Caco-2 (cell line): ENCODE measurements at regions not wholly inside any gene's neighbourhood (a gene's known extent, or its start where the extent isn't known, plus 50 kb on each side); places are given as distances from the start of the nearest gene placed in this dataset.

Source experiments
- BruUV-seq: library from RNA; stranded (reverse); fragments of 400-500 nt; replicated peaks from 2 replicates; lab custom pipeline; 2021; lab: Mats Ljungman, UMichigan
- CTCF ChIA-PET: fragments of 300-600 bp; sonication (Branson Sonifier 250); formaldehyde crosslinking; loops from one replicate; lab custom pipeline; 2022; ENCODE audit warnings: antibody characterized with exemption; lab: Charles Lee
- POLR2A ChIA-PET: fragments of 300-600 bp; sonication (Branson Sonifier 250); formaldehyde crosslinking; loops from one replicate; lab custom pipeline; 2022; ENCODE audit warnings: antibody characterized with exemption; lab: Charles Lee
- DNase-seq, 2 experiments: peaks; one replicate each; pipeline versions ENCODE4 v3.0.0 to v3.0.0-alpha.2; 2020 to 2022
- H3K27me3 ChIP-seq: replicated peaks from 2 replicates; pipeline ENCODE4 v1.6.0; 2011; ENCODE audit warnings: low read length; ENCODE audit not compliant: control insufficient read depth, insufficient read depth
- H3K36me3 ChIP-seq: 2 replicates; pipeline ENCODE4 v1.5.1; 2011; ENCODE audit warnings: low read length; ENCODE audit not compliant: control insufficient read depth, insufficient read depth
- H3K4me1 ChIP-seq: fragments of 250-450 bp; sonication (Bioruptor Pico); 2 replicates; pipeline ENCODE4 v1.5.1; 2020; ENCODE audit warnings: mild to moderate bottlenecking
- H3K4me3 ChIP-seq: 2 replicates; pipeline ENCODE4 v1.5.1; 2011; ENCODE audit warnings: low read depth, mild to moderate bottlenecking, control low read depth, low read length
- H3K9me3 ChIP-seq: fragments of 250-450 bp; sonication (Bioruptor Pico); 2 replicates; pipeline ENCODE4 v1.5.1; 2020; ENCODE audit warnings: mild to moderate bottlenecking, moderate library complexity
- H3K27ac Mint-ChIP-seq: one replicate; pipeline ENCODE4 v1.8.0; 2022; ENCODE audit warnings: mixed read lengths; ENCODE audit not compliant: unreplicated experiment
- H3K27me3 Mint-ChIP-seq: one replicate; pipeline ENCODE4 v1.8.0; 2022; ENCODE audit warnings: mixed read lengths; ENCODE audit not compliant: insufficient read depth, unreplicated experiment
- H3K36me3 Mint-ChIP-seq: one replicate; pipeline ENCODE4 v1.8.0; 2022; ENCODE audit warnings: mild to moderate bottlenecking, mixed read lengths; ENCODE audit not compliant: insufficient read depth, unreplicated experiment
- H3K4me1 Mint-ChIP-seq: one replicate; pipeline ENCODE4 v1.8.0; 2022; ENCODE audit warnings: low read depth, mixed read lengths; ENCODE audit not compliant: unreplicated experiment
- H3K4me3 Mint-ChIP-seq: one replicate; pipeline ENCODE4 v1.8.0; 2022; ENCODE audit warnings: mild to moderate bottlenecking, moderate library complexity, mixed read lengths; ENCODE audit not compliant: unreplicated experiment
- H3K9me3 Mint-ChIP-seq: one replicate; pipeline ENCODE4 v1.8.0; 2022; ENCODE audit warnings: mixed read lengths; ENCODE audit not compliant: unreplicated experiment
- intact Hi-C: fragments of 100-400 bp; cut with micrococcal nuclease; formaldehyde crosslinking; loops from one replicate; pipeline ENCODE4 v1.10.0; 2022; ENCODE audit not compliant: unreplicated experiment
- TF ChIP-seq, protein P1 (sequence below), 2 experiments: fragments of 200-600 bp in 1 of 2; IDR thresholded peaks; 1 replicate in 1 of 2; 2 replicates in 1 of 2; pipeline versions ENCODE4 v1.5.1 to v1.8.0; 2011 to 2022; ENCODE audit warnings: antibody characterized with exemption in 1 of 2, control low read depth in 1 of 2, inconsistent platforms in 1 of 2, low read depth in 1 of 2, low read length in 1 of 2, mild to moderate bottlenecking in 1 of 2, moderate library complexity in 1 of 2; ENCODE audit not compliant: insufficient read depth in 1 of 2, severe bottlenecking in 1 of 2, unreplicated experiment in 1 of 2

DNA sequence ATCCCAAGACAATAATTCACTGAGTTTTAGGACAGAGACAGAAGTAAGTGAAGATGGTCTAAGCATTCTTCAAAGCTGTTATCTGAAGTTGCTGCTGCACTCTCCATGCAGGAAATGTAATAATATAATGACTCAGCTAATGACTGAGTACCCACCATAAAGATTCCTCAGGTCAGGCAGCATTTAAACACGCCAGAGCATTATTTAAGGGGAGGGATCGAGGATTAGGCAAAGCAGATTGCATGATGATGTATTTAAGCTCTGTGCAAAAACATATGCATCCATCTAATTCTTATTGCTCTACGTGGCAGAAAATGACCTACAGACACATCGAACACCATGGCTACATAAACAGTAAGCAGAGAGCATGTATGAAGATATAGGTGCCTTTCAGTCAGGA, 216.4 kb downstream of the UNC5CL start:
- no peaks in the 10 kb centered on the region for H3K4me1 ChIP-seq
- DNase-seq = no peak
- BruUV-seq = no TSS peak
- intact Hi-C loops = no loop called here
- no peaks in the 10 kb centered on the region for H3K9me3 Mint-ChIP-seq
- no peaks in the 10 kb centered on the region for H3K9me3 ChIP-seq
- no peaks in the 10 kb centered on the region for H3K27me3 ChIP-seq
- ChIA-PET POLR2A (no interaction called here), CTCF (no interaction called here)
- H3K36me3 ChIP-seq = no peaks in the 10 kb centered on the region
- H3K27me3 Mint-ChIP-seq = peaks cover 10% of the 10 kb centered on the region
- no peak overlapping the region for H3K27ac Mint-ChIP-seq
- no peaks in the 10 kb centered on the region for H3K4me1 Mint-ChIP-seq
- H3K36me3 Mint-ChIP-seq = no peaks in the 10 kb centered on the region
- no peak overlapping the region for H3K4me3 Mint-ChIP-seq
- no peak overlapping the region for H3K4me3 ChIP-seq
- TF ChIP-seq, protein P1, sequence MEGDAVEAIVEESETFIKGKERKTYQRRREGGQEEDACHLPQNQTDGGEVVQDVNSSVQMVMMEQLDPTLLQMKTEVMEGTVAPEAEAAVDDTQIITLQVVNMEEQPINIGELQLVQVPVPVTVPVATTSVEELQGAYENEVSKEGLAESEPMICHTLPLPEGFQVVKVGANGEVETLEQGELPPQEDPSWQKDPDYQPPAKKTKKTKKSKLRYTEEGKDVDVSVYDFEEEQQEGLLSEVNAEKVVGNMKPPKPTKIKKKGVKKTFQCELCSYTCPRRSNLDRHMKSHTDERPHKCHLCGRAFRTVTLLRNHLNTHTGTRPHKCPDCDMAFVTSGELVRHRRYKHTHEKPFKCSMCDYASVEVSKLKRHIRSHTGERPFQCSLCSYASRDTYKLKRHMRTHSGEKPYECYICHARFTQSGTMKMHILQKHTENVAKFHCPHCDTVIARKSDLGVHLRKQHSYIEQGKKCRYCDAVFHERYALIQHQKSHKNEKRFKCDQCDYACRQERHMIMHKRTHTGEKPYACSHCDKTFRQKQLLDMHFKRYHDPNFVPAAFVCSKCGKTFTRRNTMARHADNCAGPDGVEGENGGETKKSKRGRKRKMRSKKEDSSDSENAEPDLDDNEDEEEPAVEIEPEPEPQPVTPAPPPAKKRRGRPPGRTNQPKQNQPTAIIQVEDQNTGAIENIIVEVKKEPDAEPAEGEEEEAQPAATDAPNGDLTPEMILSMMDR (IDR thresholded peaks at IDR 0.05; ENCODE audit: insufficient read depth in 1 of 2, low read depth in 1 of 2, low read length in 1 of 2, severe bottlenecking in 1 of 2, unreplicated experiment in 1 of 2) = no peak

DNA sequence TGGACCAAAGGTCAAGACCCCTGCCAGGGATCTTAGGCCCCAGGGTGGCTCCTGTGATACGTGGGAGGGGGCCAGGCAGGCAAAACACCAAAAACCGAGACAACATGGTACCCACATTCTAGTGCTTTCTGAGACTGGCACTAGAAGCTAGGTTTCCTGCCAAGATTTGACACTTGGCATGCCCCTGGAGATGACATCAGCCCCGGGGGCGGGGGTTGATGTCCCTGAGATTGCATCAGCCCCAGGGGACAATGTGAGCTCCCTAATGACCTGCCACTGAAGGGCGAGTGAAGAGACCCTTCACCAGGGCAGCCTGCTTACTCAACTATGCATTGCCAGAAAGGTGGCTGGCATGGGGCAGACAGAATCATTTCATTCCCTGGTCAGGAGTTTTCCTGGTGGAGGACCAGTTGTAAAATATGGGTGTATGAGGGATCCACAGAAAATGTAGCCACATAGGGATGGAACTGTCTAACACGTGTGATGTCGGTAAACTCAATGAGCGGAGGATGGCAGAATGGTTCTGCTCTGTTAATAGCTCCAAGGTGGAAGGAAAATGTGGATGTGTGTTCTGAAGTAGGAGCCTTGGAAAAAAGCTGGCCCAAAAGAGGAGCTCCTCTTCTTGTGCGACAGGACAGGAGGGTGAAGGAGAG, 219.7 kb downstream of the UNC5CL start:
- DNase-seq = no peak
- Histone ChIP-seq H3K36me3 (no peaks in the 10 kb centered on the region), H3K4me3 (no peak overlapping the region), H3K27me3 (no peaks in the 10 kb centered on the region), H3K9me3 (no peaks in the 10 kb centered on the region), H3K4me1 (no peaks in the 10 kb centered on the region)
- TF ChIP-seq, protein P1 (IDR thresholded peaks at IDR 0.05; ENCODE audit: insufficient read depth in 1 of 2, low read depth in 1 of 2, low read length in 1 of 2, severe bottlenecking in 1 of 2, unreplicated experiment in 1 of 2) = no peak
- ChIA-PET CTCF (no interaction called here), POLR2A (no interaction called here)
- no TSS peak for BruUV-seq
- Mint-ChIP-seq H3K4me3 (no peak overlapping the region), H3K4me1 (no peaks in the 10 kb centered on the region), H3K27me3 (peaks cover 3% of the 10 kb centered on the region), H3K36me3 (no peaks in the 10 kb centered on the region), H3K9me3 (no peaks in the 10 kb centered on the region), H3K27ac (no peak overlapping the region)
- intact Hi-C loops = no loop called here

DNA sequence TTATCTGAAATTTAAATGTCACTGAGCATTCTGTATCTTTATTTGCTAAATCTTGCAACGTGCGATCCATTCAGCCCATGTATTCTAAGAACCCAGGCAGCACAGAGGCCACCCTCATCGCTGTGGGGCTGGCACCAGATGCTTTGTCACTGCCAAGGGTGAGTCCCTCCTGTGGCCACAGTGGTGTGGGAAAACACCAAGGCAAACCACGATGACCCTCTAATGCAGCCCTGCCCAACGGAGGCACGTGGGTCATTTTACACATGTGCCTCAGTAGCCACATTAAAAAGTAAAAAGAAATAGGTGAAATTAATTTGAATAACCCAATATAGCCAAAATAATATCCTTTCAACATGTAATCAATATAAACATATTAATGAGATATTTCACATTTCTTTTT, 221.7 kb downstream of the UNC5CL start:
- no peaks in the 10 kb centered on the region for H3K9me3 ChIP-seq
- no peaks in the 10 kb centered on the region for H3K36me3 Mint-ChIP-seq
- no peaks in the 10 kb centered on the region for H3K4me1 Mint-ChIP-seq
- no peak overlapping the region for H3K4me3 Mint-ChIP-seq
- BruUV-seq = no TSS peak
- H3K27me3 Mint-ChIP-seq = peaks cover 3% of the 10 kb centered on the region
- ChIA-PET CTCF (no interaction called here), POLR2A (no interaction called here)
- no peak for DNase-seq
- intact Hi-C loops = no loop called here
- TF ChIP-seq, protein P1 (IDR thresholded peaks at IDR 0.05; ENCODE audit: insufficient read depth in 1 of 2, low read depth in 1 of 2, low read length in 1 of 2, severe bottlenecking in 1 of 2, unreplicated experiment in 1 of 2) = no peak
- H3K4me3 ChIP-seq = no peak overlapping the region
- H3K27me3 ChIP-seq = no peaks in the 10 kb centered on the region
- H3K4me1 ChIP-seq = no peaks in the 10 kb centered on the region
- H3K36me3 ChIP-seq = no peaks in the 10 kb centered on the region
- H3K9me3 Mint-ChIP-seq = no peaks in the 10 kb centered on the region
- H3K27ac Mint-ChIP-seq = no peak overlapping the region
